DOHH2 (cell line): ENCODE measurements at regions not wholly inside any gene's neighbourhood (a gene's known extent, or its start where the extent isn't known, plus 50 kb on each side); places are given as distances from the start of the nearest gene placed in this dataset.

ENCODE experiments used
- CTCF ChIP-seq: fragments of 200-600 bp; sonication (generic); IDR thresholded peaks from one replicate; pipeline ENCODE4 v1.5.1; 2014; ENCODE audit warnings: antibody characterized with exemption, mild to moderate bottlenecking, low read depth, low read length; ENCODE audit not compliant: poor library complexity, severe bottlenecking
- EZH2phosphoT487 ChIP-seq: fragments of 200-600 bp; sonication (generic); IDR thresholded peaks from 2 replicates; pipeline ENCODE4 v1.6.1; 2017; ENCODE audit warnings: borderline replicate concordance, mild to moderate bottlenecking, antibody characterized with exemption, low read length, moderate library complexity, mixed read lengths

- no peak for TF ChIP-seq CTCF
- no peak for TF ChIP-seq EZH2phosphoT487
Measured at GRCh38 chr16:87100306-87101058, 216.7 kb downstream of the C16orf95 start.
